ENCODE measurements at regions not wholly inside any gene's neighbourhood (a gene's known extent, or its start where the extent isn't known, plus 50 kb on each side); places are given as distances from the start of the nearest gene placed in this dataset.
"Not testable (repeated sequence)": the region's sequence is repeated elsewhere in the genome, so short reads cannot be mapped to it uniquely, and the experiment has no call there.

- no peak for DNase-seq
Measured at GRCh38 chr3:194051366-194052149, 84.4 kb upstream of the HES1 start.

GRCh38 chr3:194053136-194053535 lies 82.8 kb upstream of the HES1 start:
- no peak for DNase-seq

GRCh38 chr3:194054016-194054415 lies 81.9 kb upstream of the HES1 start:
- DNase-seq = no peak

GRCh38 chr3:194054540-194054939 lies 81.4 kb upstream of the HES1 start:
- DNase-seq = no peak

GRCh38 chr3:194054961-194055360 lies 81.0 kb upstream of the HES1 start:
- no peak for DNase-seq

GRCh38 chr3:194056323-194056722 lies 79.6 kb upstream of the HES1 start:
- DNase-seq = not testable (repeated sequence)

GRCh38 chr3:194056731-194057415 lies 79.1 kb upstream of the HES1 start:
- DNase-seq = no peak

GRCh38 chr3:194057570-194058188 lies 78.3 kb upstream of the HES1 start:
- DNase-seq = no peak

GRCh38 chr3:194058189-194058571 lies 77.8 kb upstream of the HES1 start:
- DNase-seq = peak; percentile 84

GRCh38 chr3:194058753-194059152 lies 77.2 kb upstream of the HES1 start:
- no peak for DNase-seq

- DNase-seq = no peak
Measured at GRCh38 chr3:194061421-194062030, 74.4 kb upstream of the HES1 start.

GRCh38 chr3:194062830-194063229 lies 73.1 kb upstream of the HES1 start:
- DNase-seq = no peak

GRCh38 chr3:194064380-194065332 lies 71.3 kb upstream of the HES1 start:
- peak; percentile 43 for DNase-seq

- not testable (repeated sequence) for DNase-seq
Measured at GRCh38 chr3:194067327-194067726, 68.6 kb upstream of the HES1 start.

- no peak for DNase-seq
Measured at GRCh38 chr3:194067949-194068362, 68.0 kb upstream of the HES1 start.

- DNase-seq = no peak
Measured at GRCh38 chr3:194069421-194070219, 66.3 kb upstream of the HES1 start.

- no peak for DNase-seq
Measured at GRCh38 chr3:194070220-194070633, 65.7 kb upstream of the HES1 start.

GRCh38 chr3:194070634-194071409 lies 65.1 kb upstream of the HES1 start:
- DNase-seq = peak; percentile 94

GRCh38 chr3:194072097-194072428 lies 63.9 kb upstream of the HES1 start:
- no peak for DNase-seq

GRCh38 chr3:194072691-194073279 lies 63.2 kb upstream of the HES1 start:
- no peak for DNase-seq

All from right forelimb (tissue), 1 donor.